OCI-LY7 (cell line): ENCODE measurements at regions not wholly inside any gene's neighbourhood (a gene's known extent, or its start where the extent isn't known, plus 50 kb on each side); places are given as distances from the start of the nearest gene placed in this dataset.

Experiments used
- CTCF ChIP-seq: fragments of 200-600 bp; sonication (generic); conservative IDR thresholded peaks from 2 replicates; pipeline ENCODE4 v1.5.1; 2014; ENCODE audit warnings: mild to moderate bottlenecking, antibody characterized with exemption, low read length, moderate library complexity, mixed read lengths
- EZH2phosphoT487 ChIP-seq: fragments of 200-600 bp; sonication (generic); IDR thresholded peaks from 2 replicates; pipeline ENCODE4 v1.6.1; 2018; ENCODE audit warnings: low read depth, borderline replicate concordance, mild to moderate bottlenecking, mixed run types, antibody characterized with exemption, low read length, moderate library complexity, mixed read lengths

GRCh38 chr6:138622967-138623366 lies 123.7 kb upstream of the NHSL1 start:
- TF ChIP-seq CTCF: no peak
- TF ChIP-seq EZH2phosphoT487: no peak
